ENCODE measurements at regions not wholly inside any gene's neighbourhood (a gene's known extent, or its start where the extent isn't known, plus 50 kb on each side); places are given as distances from the start of the nearest gene placed in this dataset.

DNA sequence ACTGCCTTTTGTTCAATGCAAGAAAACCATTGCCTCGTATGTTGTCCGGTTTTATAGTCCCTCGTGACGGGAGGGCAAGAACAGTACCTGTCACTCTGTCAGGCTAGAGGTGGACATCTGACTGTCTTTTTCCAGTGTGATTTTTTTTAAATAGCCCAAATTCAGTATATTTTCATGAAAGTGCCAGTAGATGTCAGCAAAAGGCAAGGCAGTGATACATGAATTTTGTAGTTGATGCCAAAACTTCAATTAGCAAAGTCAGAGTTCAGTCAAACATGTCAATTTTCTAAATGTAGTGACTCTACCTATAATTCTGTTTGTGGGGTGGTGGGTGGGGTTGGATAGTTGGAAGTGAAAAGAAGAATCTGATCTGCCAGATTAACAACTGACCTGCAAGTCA is 296.0 kb upstream of the MC4R start:
- DNase-seq (ENCODE audit: low read depth) (no peak), FAIRE-seq (no peak)
- H3K9me3 ChIP-seq (ENCODE audit: insufficient read depth, low read depth, low read length): no peaks in the 10 kb centered on the region
- H3K4me2 ChIP-seq (ENCODE audit: low read length): no peak overlapping the region
- no peaks in the 10 kb centered on the region for H3K4me1 ChIP-seq (ENCODE audit: insufficient read depth, low read length)
- H3K9me3 Mint-ChIP-seq (ENCODE audit: unreplicated experiment): no peaks in the 10 kb centered on the region
- no peak overlapping the region for H3K27ac Mint-ChIP-seq (ENCODE audit: unreplicated experiment)
- no peak overlapping the region for H2AFZ ChIP-seq (ENCODE audit: low read depth, low read length)
- H3K4me3 ChIP-seq (ENCODE audit: insufficient read depth, low read depth, low read length): no peak overlapping the region
- no peak for TF ChIP-seq EZH2 (IDR thresholded peaks at IDR 0.05; ENCODE audit: insufficient read depth, low read length)
- TF ChIP-seq, protein P1, sequence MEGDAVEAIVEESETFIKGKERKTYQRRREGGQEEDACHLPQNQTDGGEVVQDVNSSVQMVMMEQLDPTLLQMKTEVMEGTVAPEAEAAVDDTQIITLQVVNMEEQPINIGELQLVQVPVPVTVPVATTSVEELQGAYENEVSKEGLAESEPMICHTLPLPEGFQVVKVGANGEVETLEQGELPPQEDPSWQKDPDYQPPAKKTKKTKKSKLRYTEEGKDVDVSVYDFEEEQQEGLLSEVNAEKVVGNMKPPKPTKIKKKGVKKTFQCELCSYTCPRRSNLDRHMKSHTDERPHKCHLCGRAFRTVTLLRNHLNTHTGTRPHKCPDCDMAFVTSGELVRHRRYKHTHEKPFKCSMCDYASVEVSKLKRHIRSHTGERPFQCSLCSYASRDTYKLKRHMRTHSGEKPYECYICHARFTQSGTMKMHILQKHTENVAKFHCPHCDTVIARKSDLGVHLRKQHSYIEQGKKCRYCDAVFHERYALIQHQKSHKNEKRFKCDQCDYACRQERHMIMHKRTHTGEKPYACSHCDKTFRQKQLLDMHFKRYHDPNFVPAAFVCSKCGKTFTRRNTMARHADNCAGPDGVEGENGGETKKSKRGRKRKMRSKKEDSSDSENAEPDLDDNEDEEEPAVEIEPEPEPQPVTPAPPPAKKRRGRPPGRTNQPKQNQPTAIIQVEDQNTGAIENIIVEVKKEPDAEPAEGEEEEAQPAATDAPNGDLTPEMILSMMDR (IDR thresholded peaks at IDR 0.05; ENCODE audit: insufficient read depth, low read depth, low read length): no peak
- no peak overlapping the region for H3K4me3 Mint-ChIP-seq (ENCODE audit: unreplicated experiment)
- no peak overlapping the region for H3K27ac ChIP-seq (ENCODE audit: low read depth, low read length)
- no peaks in the 10 kb centered on the region for H4K20me1 ChIP-seq (ENCODE audit: insufficient read depth, low read length)
- no peaks in the 10 kb centered on the region for H3K27me3 ChIP-seq (ENCODE audit: insufficient read depth, low read length)
- no peaks in the 10 kb centered on the region for H3K36me3 Mint-ChIP-seq (ENCODE audit: low read depth, unreplicated experiment)
- no peaks in the 10 kb centered on the region for H3K79me2 ChIP-seq (ENCODE audit: insufficient read depth, low read length)
- no peaks in the 10 kb centered on the region for H3K4me1 Mint-ChIP-seq (ENCODE audit: low read depth, unreplicated experiment)
- H3K27me3 Mint-ChIP-seq (ENCODE audit: low read depth, unreplicated experiment): peaks cover 7% of the 10 kb centered on the region
- no peak overlapping the region for H3K9ac ChIP-seq (ENCODE audit: low read length)
- H3K36me3 ChIP-seq (ENCODE audit: insufficient read depth, low read length): no peaks in the 10 kb centered on the region

DNA sequence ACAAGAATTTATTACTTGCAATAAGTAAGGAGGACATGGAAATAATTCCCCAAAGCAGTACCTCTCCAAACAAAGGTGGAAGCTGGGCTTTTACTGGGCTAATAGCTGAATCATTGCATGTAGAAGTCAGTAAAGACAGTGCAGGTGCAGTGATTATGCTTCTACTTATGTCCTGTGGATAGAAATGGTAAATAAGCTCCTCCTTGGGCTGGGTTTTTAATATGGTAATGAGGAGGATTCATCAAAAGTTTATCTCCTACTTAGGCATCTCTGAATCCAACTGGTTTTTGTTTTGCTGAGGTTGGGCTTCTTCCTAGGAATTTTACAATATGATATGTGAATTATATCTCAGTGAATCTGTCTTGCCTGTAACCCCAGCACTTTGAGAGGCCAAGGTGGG is 297.4 kb upstream of the MC4R start:
- Histone ChIP-seq H3K79me2 (ENCODE audit: insufficient read depth, low read length) (no peaks in the 10 kb centered on the region), H4K20me1 (ENCODE audit: insufficient read depth, low read length) (no peaks in the 10 kb centered on the region), H3K4me2 (ENCODE audit: low read length) (no peak overlapping the region), H3K36me3 (ENCODE audit: insufficient read depth, low read length) (no peaks in the 10 kb centered on the region), H3K9me3 (ENCODE audit: insufficient read depth, low read depth, low read length) (no peaks in the 10 kb centered on the region), H3K4me1 (ENCODE audit: insufficient read depth, low read length) (no peaks in the 10 kb centered on the region), H3K27ac (ENCODE audit: low read depth, low read length) (no peak overlapping the region), H3K9ac (ENCODE audit: low read length) (no peak overlapping the region), H2AFZ (ENCODE audit: low read depth, low read length) (no peak overlapping the region), H3K27me3 (ENCODE audit: insufficient read depth, low read length) (no peaks in the 10 kb centered on the region), H3K4me3 (ENCODE audit: insufficient read depth, low read depth, low read length) (no peak overlapping the region)
- no peaks in the 10 kb centered on the region for H3K4me1 Mint-ChIP-seq (ENCODE audit: low read depth, unreplicated experiment)
- no peaks in the 10 kb centered on the region for H3K36me3 Mint-ChIP-seq (ENCODE audit: low read depth, unreplicated experiment)
- no peak for TF ChIP-seq EZH2 (IDR thresholded peaks at IDR 0.05; ENCODE audit: insufficient read depth, low read length)
- no peak overlapping the region for H3K4me3 Mint-ChIP-seq (ENCODE audit: unreplicated experiment)
- no peaks in the 10 kb centered on the region for H3K9me3 Mint-ChIP-seq (ENCODE audit: unreplicated experiment)
- DNase-seq (ENCODE audit: low read depth): no peak
- H3K27me3 Mint-ChIP-seq (ENCODE audit: low read depth, unreplicated experiment): peaks cover 5% of the 10 kb centered on the region
- no peak overlapping the region for H3K27ac Mint-ChIP-seq (ENCODE audit: unreplicated experiment)
- FAIRE-seq: no peak

DNA sequence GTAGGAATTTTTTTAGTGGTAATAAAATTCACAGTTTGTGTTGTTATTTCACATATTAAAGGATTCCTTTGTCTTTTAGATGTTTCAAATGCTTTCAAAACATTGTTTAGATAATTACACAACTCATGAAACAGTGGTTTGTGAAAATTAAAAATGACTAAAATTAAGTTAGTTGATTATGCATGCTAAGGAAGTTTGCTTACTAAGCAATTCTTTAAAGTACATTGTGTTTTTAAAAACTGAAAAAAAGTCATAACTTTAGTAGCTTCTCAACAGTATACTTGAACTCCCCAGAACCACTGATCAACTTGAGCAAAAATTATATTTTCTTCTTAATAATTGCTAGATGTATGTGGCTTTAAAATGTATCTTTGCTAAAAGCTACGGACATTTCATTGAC is 298.4 kb upstream of the MC4R start:
- no peaks in the 10 kb centered on the region for H3K4me1 Mint-ChIP-seq (ENCODE audit: low read depth, unreplicated experiment)
- Histone ChIP-seq H3K4me1 (ENCODE audit: insufficient read depth, low read length) (no peaks in the 10 kb centered on the region), H3K27ac (ENCODE audit: low read depth, low read length) (no peak overlapping the region), H3K36me3 (ENCODE audit: insufficient read depth, low read length) (no peaks in the 10 kb centered on the region), H3K4me2 (ENCODE audit: low read length) (no peak overlapping the region), H3K9me3 (ENCODE audit: insufficient read depth, low read depth, low read length) (no peaks in the 10 kb centered on the region), H2AFZ (ENCODE audit: low read depth, low read length) (no peak overlapping the region), H3K4me3 (ENCODE audit: insufficient read depth, low read depth, low read length) (no peak overlapping the region), H3K79me2 (ENCODE audit: insufficient read depth, low read length) (no peaks in the 10 kb centered on the region), H3K27me3 (ENCODE audit: insufficient read depth, low read length) (no peaks in the 10 kb centered on the region), H4K20me1 (ENCODE audit: insufficient read depth, low read length) (no peaks in the 10 kb centered on the region), H3K9ac (ENCODE audit: low read length) (no peak overlapping the region)
- FAIRE-seq: no peak
- no peak overlapping the region for H3K4me3 Mint-ChIP-seq (ENCODE audit: unreplicated experiment)
- no peaks in the 10 kb centered on the region for H3K36me3 Mint-ChIP-seq (ENCODE audit: low read depth, unreplicated experiment)
- H3K27ac Mint-ChIP-seq (ENCODE audit: unreplicated experiment): no peak overlapping the region
- H3K9me3 Mint-ChIP-seq (ENCODE audit: unreplicated experiment): no peaks in the 10 kb centered on the region
- no peak for TF ChIP-seq EZH2 (IDR thresholded peaks at IDR 0.05; ENCODE audit: insufficient read depth, low read length)
- TF ChIP-seq, protein P1 (IDR thresholded peaks at IDR 0.05; ENCODE audit: insufficient read depth, low read depth, low read length): no peak
- peaks cover 5% of the 10 kb centered on the region for H3K27me3 Mint-ChIP-seq (ENCODE audit: low read depth, unreplicated experiment)
- DNase-seq (ENCODE audit: low read depth): no peak

Measured in astrocyte (in vitro differentiated cells and primary cell).